ENCODE measurements at regions not wholly inside any gene's neighbourhood (a gene's known extent, or its start where the extent isn't known, plus 50 kb on each side); places are given as distances from the start of the nearest gene placed in this dataset.

GRCh38 chr5:135124128-135124527 is 90.1 kb upstream of the PITX1 start:
- no peaks in the 10 kb centered on the region for H3K27me3 ChIP-seq
- no peak for ATAC-seq
- peaks cover 0 to 3% (median 0%) of the 10 kb centered on the region in 3 donors for H3K4me1 ChIP-seq
- H3K4me3 ChIP-seq = no peak overlapping the region
- no peaks in the 10 kb centered on the region for H3K36me3 ChIP-seq
- 57 to 100% methylated on average over 1 to 3 of the region's 4 CpGs for WGBS, 2 donors (ENCODE audit: low coverage in 1 of 2)
- H3K27ac ChIP-seq = no peak overlapping the region
- TF ChIP-seq POLR2AphosphoS5 (IDR thresholded peaks at IDR 0.05) (no peak), POLR2A (IDR thresholded peaks at IDR 0.05) (no peak), EP300 (IDR thresholded peaks at IDR 0.05) (no peak), CTCF (IDR thresholded peaks at IDR 0.05) (no peak)
- H3K9me3 ChIP-seq = no peaks in the 10 kb centered on the region

GRCh38 chr5:135122797-135123196 is 88.8 kb upstream of the PITX1 start:
- TF ChIP-seq POLR2AphosphoS5 (IDR thresholded peaks at IDR 0.05) (no peak), CTCF (IDR thresholded peaks at IDR 0.05) (no peak), POLR2A (IDR thresholded peaks at IDR 0.05) (no peak), EP300 (IDR thresholded peaks at IDR 0.05) (no peak)
- no peak for ATAC-seq
- Histone ChIP-seq H3K27me3 (no peaks in the 10 kb centered on the region), H3K4me3 (no peak overlapping the region), H3K9me3 (no peaks in the 10 kb centered on the region), H3K27ac (no peak overlapping the region), H3K36me3 (no peaks in the 10 kb centered on the region), H3K4me1 (peaks cover 0 to 3% (median 0%) of the 10 kb centered on the region in 3 donors)
- 80 to 100% methylated on average over 1 of the region's 1 CpG for WGBS, 2 donors (ENCODE audit: low coverage in 1 of 2)

- Histone ChIP-seq H3K4me3 (no peak overlapping the region), H3K27ac (no peak overlapping the region), H3K27me3 (no peaks in the 10 kb centered on the region), H3K36me3 (no peaks in the 10 kb centered on the region), H3K4me1 (peaks cover 0 to 2% (median 0%) of the 10 kb centered on the region in 3 donors), H3K9me3 (no peaks in the 10 kb centered on the region)
- WGBS, 2 donors (ENCODE audit: low coverage in 1 of 2) = 88% methylated on average over 2 of the region's 8 CpGs; no CpG with 5 or more reads in 1 of the 2 donors
- no peak for ATAC-seq
- no peak for TF ChIP-seq EP300 (IDR thresholded peaks at IDR 0.05)
- TF ChIP-seq CTCF (IDR thresholded peaks at IDR 0.05) = no peak
- TF ChIP-seq POLR2AphosphoS5 (IDR thresholded peaks at IDR 0.05) = no peak
- no peak for TF ChIP-seq POLR2A (IDR thresholded peaks at IDR 0.05)
Observed at GRCh38 chr5:135120951-135121350, 86.9 kb upstream of the PITX1 start.

GRCh38 chr5:135119481-135119880 is 85.5 kb upstream of the PITX1 start:
- no peaks in the 10 kb centered on the region for H3K27me3 ChIP-seq
- no peak for TF ChIP-seq POLR2A (IDR thresholded peaks at IDR 0.05)
- no peak for TF ChIP-seq POLR2AphosphoS5 (IDR thresholded peaks at IDR 0.05)
- TF ChIP-seq EP300 (IDR thresholded peaks at IDR 0.05) = no peak
- TF ChIP-seq CTCF (IDR thresholded peaks at IDR 0.05) = no peak
- ATAC-seq = no peak
- 71 to 88% methylated on average over 3 of the region's 6 CpGs for WGBS, 2 donors (ENCODE audit: low coverage in 1 of 2)
- H3K4me3 ChIP-seq = no peak overlapping the region
- H3K27ac ChIP-seq = no peak overlapping the region
- H3K9me3 ChIP-seq = no peaks in the 10 kb centered on the region
- H3K4me1 ChIP-seq = peaks cover 0 to 15% (median 0%) of the 10 kb centered on the region in 3 donors
- H3K36me3 ChIP-seq = no peaks in the 10 kb centered on the region

- no peak for ATAC-seq
- Histone ChIP-seq H3K27ac (no peak overlapping the region), H3K27me3 (no peaks in the 10 kb centered on the region), H3K4me3 (no peak overlapping the region), H3K4me1 (peaks cover 0 to 15% (median 0%) of the 10 kb centered on the region in 3 donors), H3K9me3 (no peaks in the 10 kb centered on the region), H3K36me3 (no peaks in the 10 kb centered on the region)
- no CpG with 5 or more reads among the region's 5 CpGs for WGBS, 2 donors (ENCODE audit: low coverage in 1 of 2)
- TF ChIP-seq POLR2AphosphoS5 (IDR thresholded peaks at IDR 0.05) = no peak
- no peak for TF ChIP-seq CTCF (IDR thresholded peaks at IDR 0.05)
- TF ChIP-seq EP300 (IDR thresholded peaks at IDR 0.05) = no peak
- no peak for TF ChIP-seq POLR2A (IDR thresholded peaks at IDR 0.05)
Observed at GRCh38 chr5:135117590-135117989, 83.6 kb upstream of the PITX1 start.

Data from gastroesophageal sphincter (tissue), 4 donors.